ENCODE measurements at regions not wholly inside any gene's neighbourhood (a gene's known extent, or its start where the extent isn't known, plus 50 kb on each side); places are given as distances from the start of the nearest gene placed in this dataset.

DNA sequence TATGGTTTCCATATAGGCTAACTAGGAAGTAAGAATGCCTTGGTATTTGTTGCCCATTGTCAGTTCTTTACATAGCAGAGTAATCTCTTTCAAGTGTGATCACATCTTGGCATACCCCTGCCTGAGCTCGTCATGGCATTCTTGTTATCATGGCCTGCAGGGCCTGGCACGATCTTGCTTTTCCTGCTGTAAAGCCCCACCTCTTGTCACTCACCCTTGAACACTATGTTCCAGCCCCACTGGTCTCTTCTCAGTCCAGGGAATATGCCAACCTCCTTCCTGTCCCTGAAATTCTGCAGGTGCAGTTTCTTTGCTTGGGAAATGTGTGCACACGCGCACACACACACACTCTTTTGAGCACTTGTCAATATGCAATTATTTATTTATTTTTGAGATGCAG, 250.2 kb upstream of the DMRT1 start:
- Histone ChIP-seq H3K36me3 (ENCODE audit: control insufficient read depth in 2 of 4, insufficient read depth in 4 of 4, low read length in 3 of 4) (no peaks in the 10 kb centered on the region), H2BK120ac (replicated peaks; ENCODE audit: low read depth, low read length) (no peak overlapping the region), H3K79me1 (ENCODE audit: low read depth, low read length) (no peaks in the 10 kb centered on the region; the same call in 1 of the 2 replicates), H3K27ac (ENCODE audit: low read depth, low read length) (no peak overlapping the region), H3K4me2 (ENCODE audit: insufficient read depth in 1 of 2, low read depth in 2 of 2, low read length in 2 of 2) (no peak overlapping the region), H2AFZ (ENCODE audit: low read length) (no peak overlapping the region), H3K9me3 (ENCODE audit: insufficient read depth in 2 of 2, low read depth in 1 of 2, low read length in 1 of 2) (no peaks in the 10 kb centered on the region), H2AK5ac (ENCODE audit: low read depth, low read length) (no peak overlapping the region; the same call in 1 of the 2 replicates), H2BK15ac (ENCODE audit: low read length) (no peak overlapping the region), H3K9ac (replicated peaks in 1 of 4; ENCODE audit: extremely low read depth in 1 of 4, low read depth in 3 of 4, low read length in 3 of 4) (no peak overlapping the region), H3K4ac (replicated peaks; ENCODE audit: insufficient read length, low read depth, low read length) (no peak overlapping the region), H3K23me2 (ENCODE audit: low read depth, low read length) (no peaks in the 10 kb centered on the region), H3K14ac (ENCODE audit: insufficient read length) (no peak overlapping the region), H3K27me3 (replicated peaks in 1 of 4; ENCODE audit: control insufficient read depth in 3 of 4, extremely low read depth in 1 of 4, insufficient read depth in 3 of 4, low read length in 3 of 4) (no peaks in the 10 kb centered on the region), H4K91ac (replicated peaks; ENCODE audit: insufficient read length, low read length) (no peak overlapping the region), H2BK20ac (ENCODE audit: low read length) (no peak overlapping the region; the same call in 1 of the 2 replicates), H4K5ac (ENCODE audit: insufficient read length, low read depth, low read length) (no peak overlapping the region), H3K4me1 (replicated peaks in 1 of 4; ENCODE audit: control insufficient read depth in 3 of 4, insufficient read depth in 4 of 4, low read length in 3 of 4) (peaks cover 0 to 4% (median under 1%) of the 10 kb centered on the region in 4 experiments; a peak in 3 of 7 replicates), H2BK12ac (ENCODE audit: low read depth, low read length) (no peak overlapping the region), H4K20me1 (replicated peaks in 1 of 2; ENCODE audit: control insufficient read depth in 1 of 2, insufficient read depth in 2 of 2, low read length in 2 of 2) (peaks cover 0 to 3% of the 10 kb centered on the region in 2 experiments), H3K56ac (replicated peaks; ENCODE audit: insufficient read length, low read depth, low read length) (no peak overlapping the region), H4K8ac (ENCODE audit: extremely low read depth, insufficient read depth, low read length) (no peak overlapping the region), H3K23ac (ENCODE audit: insufficient read length) (no peak overlapping the region), H2BK5ac (ENCODE audit: low read depth, low read length) (no peak overlapping the region), H3K18ac (ENCODE audit: extremely low read depth, low read length) (no peak overlapping the region), H3K79me2 (ENCODE audit: control insufficient read depth in 1 of 2, insufficient read depth in 2 of 2, low read length in 2 of 2) (peaks cover 0 to 4% of the 10 kb centered on the region in 2 experiments; a peak in 1 of 4 replicates), H3K4me3 (ENCODE audit: extremely low read depth in 1 of 4, insufficient read depth in 2 of 4, low read depth in 3 of 4, low read length in 4 of 4) (no peak overlapping the region)
- CTCF ChIA-PET (ENCODE audit: partially characterized antibody): no interaction called here
- POLR2A ChIA-PET (ENCODE audit: partially characterized antibody): no interaction called here
- DNase-seq (ENCODE audit: low read depth in 1 of 2, low spot score in 2 of 2): no peak
- no peak for TF ChIP-seq BRCA1 (IDR thresholded peaks at IDR 0.05; ENCODE audit: low read depth, low read length)
- TF ChIP-seq SIX5 (IDR thresholded peaks at IDR 0.05; ENCODE audit: low read depth, low read length): no peak
- TF ChIP-seq ATF2 (IDR thresholded peaks at IDR 0.05; ENCODE audit: low read length): no peak
- TF ChIP-seq TAF7 (optimal IDR thresholded peaks at IDR 0.05; ENCODE audit: borderline replicate concordance, low read depth, low read length): no peak
- TF ChIP-seq EP300 (IDR thresholded peaks at IDR 0.05; ENCODE audit: borderline replicate concordance in 1 of 2, low read depth in 2 of 2, low read length in 2 of 2): no peak
- TF ChIP-seq EZH2 (IDR thresholded peaks at IDR 0.05; ENCODE audit: low read depth, low read length, severe bottlenecking): no peak
- no peak for TF ChIP-seq TEAD4 (IDR thresholded peaks at IDR 0.05; ENCODE audit: low read depth, low read length)
- TF ChIP-seq TAF1 (IDR thresholded peaks at IDR 0.05; ENCODE audit: low read depth, low read length): no peak
- TF ChIP-seq SP1 (IDR thresholded peaks at IDR 0.05; ENCODE audit: low read depth, low read length): no peak
- no peak for FAIRE-seq
- 96% methylated on average over 4 of the region's 4 CpGs; no CpG with 5 or more reads in 1 of the 2 experiments for WGBS, 2 experiments (ENCODE audit: extremely low coverage in 1 of 2, insufficient coverage in 1 of 2, insufficient read length in 1 of 2, insufficient replicate concordance in 2 of 2, low coverage in 1 of 2, low lambda C conversion rate in 2 of 2, missing lambda C conversion rate in 1 of 2)

Measured in H1 (cell line).